ENCODE measurements at regions not wholly inside any gene's neighbourhood (a gene's known extent, or its start where the extent isn't known, plus 50 kb on each side); places are given as distances from the start of the nearest gene placed in this dataset.
A peak's percentile ranks its signal among the peaks of the same experiment; 100 is the strongest.

DNA sequence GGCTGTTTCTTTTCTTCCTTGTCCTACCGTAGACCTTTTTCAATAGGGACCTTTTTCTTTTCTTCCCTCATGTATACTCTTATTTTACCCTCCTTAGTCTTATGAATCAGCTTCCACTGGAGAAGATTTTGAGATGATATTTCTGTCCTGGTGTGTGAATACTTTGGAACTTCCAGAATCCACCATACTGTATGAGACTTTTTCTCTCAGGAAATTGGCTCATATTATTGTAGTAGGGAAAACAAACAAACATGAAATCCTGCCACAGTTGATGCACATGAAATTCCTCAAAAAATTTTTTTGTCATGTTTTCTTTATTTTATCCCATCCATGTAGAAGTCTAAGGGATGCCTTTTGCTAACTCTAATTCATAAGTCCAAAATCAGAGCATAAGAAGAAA is 289.3 kb upstream of the PLSCR5 start:
- DNase-seq (ENCODE audit: low read depth): peak; percentile 4
- TF ChIP-seq, protein P1, sequence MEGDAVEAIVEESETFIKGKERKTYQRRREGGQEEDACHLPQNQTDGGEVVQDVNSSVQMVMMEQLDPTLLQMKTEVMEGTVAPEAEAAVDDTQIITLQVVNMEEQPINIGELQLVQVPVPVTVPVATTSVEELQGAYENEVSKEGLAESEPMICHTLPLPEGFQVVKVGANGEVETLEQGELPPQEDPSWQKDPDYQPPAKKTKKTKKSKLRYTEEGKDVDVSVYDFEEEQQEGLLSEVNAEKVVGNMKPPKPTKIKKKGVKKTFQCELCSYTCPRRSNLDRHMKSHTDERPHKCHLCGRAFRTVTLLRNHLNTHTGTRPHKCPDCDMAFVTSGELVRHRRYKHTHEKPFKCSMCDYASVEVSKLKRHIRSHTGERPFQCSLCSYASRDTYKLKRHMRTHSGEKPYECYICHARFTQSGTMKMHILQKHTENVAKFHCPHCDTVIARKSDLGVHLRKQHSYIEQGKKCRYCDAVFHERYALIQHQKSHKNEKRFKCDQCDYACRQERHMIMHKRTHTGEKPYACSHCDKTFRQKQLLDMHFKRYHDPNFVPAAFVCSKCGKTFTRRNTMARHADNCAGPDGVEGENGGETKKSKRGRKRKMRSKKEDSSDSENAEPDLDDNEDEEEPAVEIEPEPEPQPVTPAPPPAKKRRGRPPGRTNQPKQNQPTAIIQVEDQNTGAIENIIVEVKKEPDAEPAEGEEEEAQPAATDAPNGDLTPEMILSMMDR (conservative IDR thresholded peaks at IDR 0.05; ENCODE audit: low read depth, low read length): no peak
- H3K4me3 ChIP-seq (ENCODE audit: low read depth, low read length): no peak overlapping the region

DNA sequence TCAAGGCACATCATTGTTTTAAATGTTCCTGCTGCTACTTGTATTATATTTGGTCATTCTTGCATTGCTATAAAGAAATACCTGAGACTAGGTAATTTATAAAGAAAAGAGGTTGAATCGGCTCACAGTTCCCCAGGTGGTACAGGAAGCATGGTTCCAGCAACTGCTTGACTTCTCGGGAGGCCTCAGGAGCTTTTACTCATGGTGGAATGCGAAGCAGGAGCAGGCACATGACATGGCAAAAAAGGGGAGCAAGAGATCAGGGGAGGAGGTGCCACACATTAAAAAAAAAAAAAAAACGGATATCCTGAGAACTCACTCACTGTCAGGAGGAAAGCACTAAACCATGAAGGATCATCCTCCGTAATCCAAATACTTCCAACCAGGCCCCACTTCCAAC is 286.9 kb upstream of the PLSCR5 start:
- no peak overlapping the region for H3K4me3 ChIP-seq (ENCODE audit: low read depth, low read length)
- TF ChIP-seq, protein P1 (conservative IDR thresholded peaks at IDR 0.05; ENCODE audit: low read depth, low read length): no peak
- DNase-seq (ENCODE audit: low read depth): no peak

DNA sequence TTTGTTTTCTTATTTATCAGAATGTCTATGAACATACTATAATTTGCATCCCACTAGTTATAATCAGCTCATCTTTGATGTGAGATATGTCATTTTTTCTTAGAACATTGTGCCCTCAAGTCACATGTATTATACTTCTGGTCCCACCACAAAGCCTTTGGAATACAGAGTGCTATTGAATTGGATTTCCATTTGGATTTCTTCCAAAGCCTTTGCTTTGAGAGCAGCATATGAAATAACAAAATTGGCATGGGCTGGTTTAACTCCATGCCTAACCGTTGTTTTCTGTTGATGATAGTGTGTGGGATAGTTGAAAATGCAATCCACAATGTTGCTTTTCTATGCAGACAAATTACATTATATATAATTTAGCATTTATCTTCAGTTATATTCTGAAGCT is 284.5 kb upstream of the PLSCR5 start:
- no peak overlapping the region for H3K4me3 ChIP-seq (ENCODE audit: low read depth, low read length)
- TF ChIP-seq, protein P1 (conservative IDR thresholded peaks at IDR 0.05; ENCODE audit: low read depth, low read length): no peak
- DNase-seq (ENCODE audit: low read depth): no peak

DNA sequence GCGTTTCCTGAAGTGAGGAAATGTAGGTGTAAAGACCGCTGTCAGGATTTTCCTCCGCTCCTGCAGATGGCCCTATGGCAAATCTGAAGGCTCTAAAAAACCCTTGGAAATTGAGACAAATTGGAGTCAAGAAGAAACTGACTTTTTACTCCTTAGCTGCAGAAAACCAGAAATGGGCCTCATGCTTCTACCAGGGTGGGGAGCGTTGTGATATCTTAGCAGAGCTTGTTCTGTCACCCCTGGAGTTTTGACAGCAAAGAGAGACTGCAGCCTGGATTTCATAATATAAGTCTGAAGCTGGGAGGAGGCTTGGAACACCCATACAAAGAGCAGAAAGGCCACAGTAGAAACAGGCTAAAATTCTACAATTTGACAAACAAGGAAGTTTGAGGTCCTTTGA is 283.0 kb upstream of the PLSCR5 start:
- no peak for DNase-seq (ENCODE audit: low read depth)
- no peak overlapping the region for H3K4me3 ChIP-seq (ENCODE audit: low read depth, low read length)
- TF ChIP-seq, protein P1 (conservative IDR thresholded peaks at IDR 0.05; ENCODE audit: low read depth, low read length): no peak

DNA sequence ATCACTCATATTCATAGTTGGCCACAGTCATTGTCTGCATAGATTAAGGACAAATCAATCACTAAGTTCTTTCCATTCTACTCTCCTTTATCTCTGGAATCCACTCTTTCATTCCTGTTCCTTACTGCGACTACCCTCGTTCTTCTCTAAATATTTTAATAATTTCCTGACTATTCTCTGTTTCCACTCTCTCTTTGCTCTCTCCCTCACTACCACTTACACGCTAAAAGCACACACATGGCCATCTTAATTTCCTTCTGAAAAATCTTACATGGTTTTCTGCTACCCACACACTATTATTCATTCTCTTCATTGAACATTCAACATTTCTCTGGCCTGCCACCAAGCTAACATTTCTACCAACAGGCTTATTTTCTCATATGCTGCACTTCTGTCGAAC is 279.6 kb upstream of the PLSCR5 start:
- TF ChIP-seq, protein P1 (conservative IDR thresholded peaks at IDR 0.05; ENCODE audit: low read depth, low read length): no peak
- DNase-seq (ENCODE audit: low read depth): no peak

DNA sequence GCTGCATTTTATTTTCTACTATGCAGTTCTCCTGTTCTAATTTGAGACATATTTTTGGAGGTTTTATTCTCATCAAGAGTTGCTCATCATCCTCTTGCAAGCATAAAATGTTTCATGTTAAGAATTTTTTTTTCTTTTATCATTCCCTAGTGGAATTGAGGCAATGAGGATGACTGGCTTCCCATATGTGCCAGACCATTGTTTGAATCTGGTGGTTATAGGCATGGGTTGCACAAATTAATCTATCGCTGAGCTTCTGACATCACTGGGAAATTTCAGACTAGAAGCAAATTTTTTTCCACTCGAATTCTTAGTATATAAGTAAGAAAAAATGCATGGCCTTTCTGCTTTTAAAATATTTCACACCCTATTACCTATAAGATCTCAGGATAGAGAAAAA is 279.1 kb upstream of the PLSCR5 start:
- no peak overlapping the region for H3K4me3 ChIP-seq (ENCODE audit: low read depth, low read length)
- no peak for DNase-seq (ENCODE audit: low read depth)
- TF ChIP-seq, protein P1 (conservative IDR thresholded peaks at IDR 0.05; ENCODE audit: low read depth, low read length): no peak

More for the DNA sequence above, 279.6 kb upstream of the PLSCR5 start:
- no peak overlapping the region for H3K4me3 ChIP-seq (ENCODE audit: low read depth, low read length)

DNA sequence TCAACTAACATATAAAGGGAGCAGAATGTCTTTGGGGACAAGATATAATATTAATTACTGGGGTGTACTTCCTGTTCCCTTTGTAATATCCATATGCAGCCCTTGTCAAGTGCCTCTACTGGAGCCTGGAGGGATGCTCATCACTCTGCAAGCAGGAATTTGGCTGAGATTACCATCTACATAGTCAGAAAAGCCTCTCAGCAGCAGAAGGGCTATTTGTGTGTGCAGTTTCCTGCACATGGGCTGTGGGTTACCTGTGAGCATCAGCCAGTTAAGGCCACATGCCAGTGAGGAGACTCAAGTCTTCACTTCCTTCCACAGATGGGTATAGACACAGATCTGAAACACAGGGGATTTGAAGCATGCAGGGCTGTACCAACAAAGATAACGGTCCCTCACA is 278.1 kb upstream of the PLSCR5 start:
- TF ChIP-seq, protein P1 (conservative IDR thresholded peaks at IDR 0.05; ENCODE audit: low read depth, low read length): no peak
- DNase-seq (ENCODE audit: low read depth): no peak
- H3K4me3 ChIP-seq (ENCODE audit: low read depth, low read length): no peak overlapping the region
